H1 (cell line): ENCODE measurements at regions not wholly inside any gene's neighbourhood (a gene's known extent, or its start where the extent isn't known, plus 50 kb on each side); places are given as distances from the start of the nearest gene placed in this dataset.

Experiments used
- ATF2 ChIP-seq: IDR thresholded peaks from 2 replicates; pipeline ENCODE4 v1.6.1; 2012; ENCODE audit warnings: low read length, inconsistent platforms
- SIX5 ChIP-seq: IDR thresholded peaks from 2 replicates; pipeline ENCODE4 v1.6.1; 2011; ENCODE audit warnings: mild to moderate bottlenecking, low read depth, low read length

- TF ChIP-seq ATF2 = no peak
- TF ChIP-seq SIX5 = no peak
These were observed 1899.8 kb upstream of the NUDT12 start (continued) for GRCh38 chr5:105462377-105462776.
